Duodenal mucosa (tissue), 2 donors: ENCODE measurements at regions not wholly inside any gene's neighbourhood (a gene's known extent, or its start where the extent isn't known, plus 50 kb on each side); places are given as distances from the start of the nearest gene placed in this dataset.

Experiments used
- H3K27ac ChIP-seq: one replicate; pipeline ENCODE4 v1.7.0; 2013; ENCODE audit warnings: low read depth, low read length
- H3K27me3 ChIP-seq, 2 donors: one replicate each; pipeline ENCODE4 v1.7.0; 2013; ENCODE audit warnings: low read length in 2 of 2, control low read depth in 1 of 2; ENCODE audit not compliant: insufficient read depth in 2 of 2, control insufficient read depth in 1 of 2
- H3K36me3 ChIP-seq, 2 donors: one replicate each; pipeline ENCODE4 v1.7.0; 2013; ENCODE audit warnings: low read length in 2 of 2, control low read depth in 1 of 2; ENCODE audit not compliant: insufficient read depth in 2 of 2, control insufficient read depth in 1 of 2
- H3K4me1 ChIP-seq, 2 donors: one replicate each; pipeline ENCODE4 v1.7.0; 2013; ENCODE audit warnings: low read length in 2 of 2, control low read depth in 1 of 2; ENCODE audit not compliant: insufficient read depth in 2 of 2, control insufficient read depth in 1 of 2
- H3K4me3 ChIP-seq, 2 donors: one replicate each; pipeline ENCODE4 v1.7.0; 2013; ENCODE audit warnings: low read length in 2 of 2, low read depth in 1 of 2
- H3K9ac ChIP-seq, 2 donors: one replicate each; pipeline ENCODE4 v1.7.0; 2013; ENCODE audit warnings: low read length in 2 of 2, low read depth in 1 of 2
- H3K9me3 ChIP-seq, 2 donors: one replicate each; pipeline ENCODE4 v1.7.0; 2013; ENCODE audit warnings: low read length in 2 of 2, control low read depth in 1 of 2; ENCODE audit not compliant: control insufficient read depth in 1 of 2

DNA sequence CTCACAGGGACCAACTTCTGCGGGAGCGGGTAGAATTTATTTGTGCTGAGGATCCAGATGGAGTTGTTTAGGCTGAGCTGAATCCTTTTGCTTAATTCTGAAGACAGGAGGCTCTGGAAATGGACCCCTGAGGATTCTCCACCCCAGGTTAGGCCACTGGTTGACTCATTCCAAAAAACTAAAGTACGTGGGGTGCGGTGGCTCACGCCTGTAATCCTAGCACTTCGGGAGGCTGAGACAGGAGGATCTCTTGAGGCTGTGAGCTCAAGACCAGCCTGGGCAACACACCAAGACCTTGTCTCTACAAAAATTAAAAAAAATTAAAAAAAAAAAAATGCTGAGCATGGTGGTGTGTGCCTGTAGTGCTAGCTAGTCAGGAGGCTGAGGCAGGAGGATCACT is 76.3 kb upstream of the MAP1LC3B2 start:
- Histone ChIP-seq H3K4me3 (no peak overlapping the region), H3K4me1 (peaks cover 0 to 3% of the 10 kb centered on the region in 2 donors), H3K36me3 (no peaks in the 10 kb centered on the region), H3K9ac (no peak overlapping the region), H3K27me3 (no peaks in the 10 kb centered on the region), H3K9me3 (peaks cover 0 to 6% of the 10 kb centered on the region in 2 donors), H3K27ac (no peak overlapping the region)

DNA sequence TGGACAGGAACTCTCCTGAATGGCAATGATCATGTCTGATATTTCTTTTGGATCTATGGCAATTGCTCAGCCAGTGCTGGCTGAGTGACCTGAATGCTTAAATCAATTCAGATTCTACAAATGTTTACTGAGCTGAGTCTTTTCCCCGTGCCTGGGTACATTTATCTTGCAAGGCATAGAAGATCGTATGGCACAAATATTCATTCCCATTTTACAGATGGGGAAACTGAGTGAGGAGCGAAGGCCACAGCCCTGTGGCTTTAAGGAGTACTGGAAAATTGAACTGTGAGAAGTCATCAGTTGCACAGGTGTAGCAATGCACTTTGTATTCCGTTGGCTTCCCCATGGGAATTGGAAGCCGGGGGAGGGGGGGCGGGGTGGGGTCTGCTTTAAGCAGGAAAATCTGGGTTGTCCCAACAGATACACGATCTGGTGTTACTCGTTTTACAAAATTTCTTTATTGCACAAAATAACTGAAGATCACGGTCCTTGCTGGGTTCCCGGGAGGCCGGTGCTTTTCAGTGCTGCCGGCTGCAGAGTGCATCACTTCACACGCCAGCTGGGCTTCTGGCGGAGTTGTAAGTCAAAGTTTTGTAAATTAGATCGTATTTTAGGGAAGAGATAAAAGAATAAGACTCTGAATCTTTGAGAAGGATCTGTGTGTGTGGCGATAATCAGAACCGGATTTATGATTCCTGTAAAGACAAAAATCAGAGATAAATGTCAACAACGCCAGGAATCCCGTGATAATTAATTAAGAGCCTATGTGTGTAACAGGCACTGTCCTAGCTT is 75.0 kb upstream of the MAP1LC3B2 start:
- no peak overlapping the region for H3K27ac ChIP-seq

DNA sequence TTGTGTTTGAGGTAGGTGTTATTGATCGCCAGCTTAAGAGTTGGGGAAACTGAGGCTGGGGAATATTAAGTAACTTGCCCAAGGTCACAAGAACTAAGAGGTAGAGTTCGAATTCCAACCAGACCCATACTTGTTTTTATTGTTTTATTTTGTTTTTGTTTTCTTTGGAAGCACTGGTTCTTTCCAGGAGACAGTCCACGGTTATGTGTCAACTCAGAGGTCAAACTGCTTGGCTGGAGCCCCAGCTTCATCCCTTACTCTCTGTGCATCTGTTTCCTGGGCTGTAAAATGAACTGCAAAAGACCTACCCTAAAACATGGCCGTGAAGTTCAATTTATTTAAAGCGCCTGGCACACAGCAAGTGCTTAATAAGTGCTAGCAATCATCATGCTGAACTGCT is 74.4 kb upstream of the MAP1LC3B2 start:
- no peaks in the 10 kb centered on the region for H3K36me3 ChIP-seq
- peaks cover 0 to 9% of the 10 kb centered on the region in 2 donors for H3K9me3 ChIP-seq
- no peak overlapping the region for H3K4me3 ChIP-seq
- no peak overlapping the region for H3K9ac ChIP-seq
- H3K27ac ChIP-seq, result no peak overlapping the region
- H3K4me1 ChIP-seq, result peaks cover 0 to 3% of the 10 kb centered on the region in 2 donors
- H3K27me3 ChIP-seq, result no peaks in the 10 kb centered on the region

More for the DNA sequence above, 75.0 kb upstream of the MAP1LC3B2 start:
- no peaks in the 10 kb centered on the region for H3K27me3 ChIP-seq
- H3K4me1 ChIP-seq, result peaks cover 0 to 3% of the 10 kb centered on the region in 2 donors
- no peaks in the 10 kb centered on the region for H3K36me3 ChIP-seq
- no peak overlapping the region for H3K4me3 ChIP-seq
- H3K9me3 ChIP-seq, result peaks cover 0 to 9% of the 10 kb centered on the region in 2 donors
- no peak overlapping the region for H3K9ac ChIP-seq

DNA sequence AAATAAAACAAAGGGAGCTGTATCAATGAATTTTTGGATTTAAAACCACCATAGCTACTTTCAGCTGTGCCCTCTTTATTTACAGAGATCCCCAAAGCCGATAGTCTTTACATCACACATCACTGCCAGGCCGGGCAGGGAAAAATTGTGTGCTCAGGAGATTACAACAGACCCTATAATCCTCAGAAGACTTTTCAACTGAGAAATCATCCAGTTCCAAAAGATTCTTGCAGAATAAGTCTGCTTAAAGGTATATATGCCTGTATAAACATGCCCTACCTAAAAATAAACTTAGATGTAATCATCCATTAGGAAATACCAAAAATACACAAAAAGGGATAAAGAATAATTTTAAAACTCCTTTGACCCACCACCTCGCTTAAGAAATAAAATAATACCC is 70.1 kb upstream of the MAP1LC3B2 start:
- H3K27me3 ChIP-seq, result no peaks in the 10 kb centered on the region
- H3K36me3 ChIP-seq, result no peaks in the 10 kb centered on the region
- H3K27ac ChIP-seq, result no peak overlapping the region
- peaks cover 0 to 9% of the 10 kb centered on the region in 2 donors for H3K9me3 ChIP-seq
- peaks cover 0 to 3% of the 10 kb centered on the region in 2 donors for H3K4me1 ChIP-seq
- no peak overlapping the region for H3K9ac ChIP-seq
- no peak overlapping the region for H3K4me3 ChIP-seq

DNA sequence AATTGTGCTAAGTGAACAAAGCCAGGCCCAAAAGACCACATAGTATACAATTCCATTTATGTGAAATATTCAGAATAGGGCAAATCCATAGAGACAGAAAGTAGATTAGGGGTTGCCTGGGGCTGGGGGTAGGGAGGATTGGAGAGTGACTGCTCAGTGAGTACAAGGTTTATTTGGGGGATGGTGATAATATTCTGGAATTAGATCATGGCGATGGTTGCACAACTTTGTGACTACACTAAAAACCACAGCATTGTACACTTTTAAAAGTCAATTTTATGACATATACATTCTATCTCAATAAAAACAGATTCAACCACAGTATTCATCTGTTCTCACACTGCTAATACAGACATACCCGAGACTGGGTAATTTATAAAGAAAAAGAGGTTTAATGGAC is 68.7 kb upstream of the MAP1LC3B2 start:
- H3K27ac ChIP-seq, result no peak overlapping the region
- no peak overlapping the region for H3K4me3 ChIP-seq
- peaks cover 0 to 9% of the 10 kb centered on the region in 2 donors for H3K9me3 ChIP-seq
- H3K27me3 ChIP-seq, result no peaks in the 10 kb centered on the region
- H3K9ac ChIP-seq, result no peak overlapping the region
- H3K4me1 ChIP-seq, result no peaks in the 10 kb centered on the region
- H3K36me3 ChIP-seq, result no peaks in the 10 kb centered on the region

DNA sequence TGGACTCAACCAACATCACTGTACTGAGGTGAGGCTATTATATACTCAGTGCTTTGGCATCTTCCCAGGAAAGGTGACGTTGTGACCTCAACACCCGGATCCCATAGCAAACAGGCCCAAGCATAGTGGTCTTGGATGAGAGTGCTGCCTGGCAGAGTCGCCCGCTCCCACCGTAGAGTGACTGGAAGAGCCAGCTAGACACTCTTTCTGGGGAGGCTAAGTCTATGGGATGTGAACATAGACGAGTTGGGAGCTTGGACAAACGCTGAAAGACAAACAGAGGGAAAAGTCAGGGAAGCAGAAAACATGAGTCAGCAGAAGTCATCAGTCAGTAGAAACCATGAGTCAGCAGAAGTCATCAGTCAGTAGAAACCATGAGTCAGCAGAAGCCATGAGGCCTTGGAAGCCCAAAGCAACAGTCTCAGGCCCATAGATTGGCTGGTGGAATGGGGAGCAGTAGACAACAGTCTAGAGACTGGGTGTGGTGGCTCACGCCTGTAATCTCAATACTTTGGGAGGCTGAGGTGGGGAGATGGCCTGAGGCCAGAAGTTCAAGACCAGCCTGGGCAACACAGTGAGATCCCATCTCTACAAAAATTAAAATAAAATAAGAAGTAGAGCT is 66.4 kb upstream of the MAP1LC3B2 start:
- Histone ChIP-seq H3K4me1 (no peaks in the 10 kb centered on the region), H3K4me3 (no peak overlapping the region), H3K27me3 (no peaks in the 10 kb centered on the region), H3K9ac (no peak overlapping the region), H3K9me3 (peaks cover 0 to 7% of the 10 kb centered on the region in 2 donors), H3K36me3 (no peaks in the 10 kb centered on the region), H3K27ac (no peak overlapping the region)

DNA sequence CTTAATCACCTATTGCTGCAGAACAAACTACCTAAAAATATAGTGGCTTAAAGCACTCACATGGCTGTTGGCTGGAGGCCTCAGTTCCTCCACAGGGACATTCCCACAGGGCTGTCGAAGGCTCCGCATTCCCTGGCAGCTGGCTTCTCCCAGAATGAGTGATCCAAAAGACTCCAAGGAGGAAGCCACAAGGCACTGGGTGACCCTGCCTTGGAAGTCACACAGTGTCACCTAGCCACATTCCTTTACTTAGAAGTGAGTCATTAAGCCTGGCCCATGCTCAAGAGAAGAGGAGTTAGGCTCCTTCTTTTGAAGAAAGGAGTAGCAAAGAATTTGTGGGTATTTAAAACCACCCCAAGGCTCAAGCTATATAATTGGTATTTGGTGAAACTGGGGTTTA is 63.9 kb upstream of the MAP1LC3B2 start:
- H3K27ac ChIP-seq, result no peak overlapping the region
- H3K27me3 ChIP-seq, result no peaks in the 10 kb centered on the region
- no peaks in the 10 kb centered on the region for H3K36me3 ChIP-seq
- no peak overlapping the region for H3K9ac ChIP-seq
- H3K9me3 ChIP-seq, result no peaks in the 10 kb centered on the region
- no peak overlapping the region for H3K4me3 ChIP-seq
- no peaks in the 10 kb centered on the region for H3K4me1 ChIP-seq

DNA sequence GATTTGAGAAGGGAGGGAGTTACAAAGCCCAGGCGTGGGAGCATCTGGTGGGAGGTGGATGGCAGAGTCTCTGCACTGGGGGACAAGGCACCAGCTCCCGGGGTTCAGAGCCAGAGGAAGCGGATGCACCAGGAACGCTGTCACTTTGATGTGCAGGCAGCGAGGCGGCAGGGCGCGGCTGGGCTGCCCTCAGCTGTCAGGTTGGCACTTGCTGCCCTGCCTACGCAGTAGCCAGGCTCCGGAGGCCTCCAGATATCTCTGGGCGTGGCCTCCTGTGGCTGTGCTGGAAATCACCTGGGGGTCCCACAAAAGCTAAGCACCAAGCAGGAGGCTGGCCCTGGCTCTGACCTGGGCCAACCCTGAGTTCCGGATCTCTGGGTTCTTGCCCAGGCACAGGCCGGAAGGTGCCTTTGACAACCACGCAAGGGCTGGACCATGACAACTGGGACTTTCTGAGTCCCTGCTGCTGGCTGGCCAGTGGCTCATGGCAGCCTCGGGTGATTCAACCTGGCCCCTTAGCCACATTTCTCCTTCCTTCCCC is 62.1 kb upstream of the MAP1LC3B2 start:
- Histone ChIP-seq H3K4me3 (no peak overlapping the region), H3K9me3 (no peaks in the 10 kb centered on the region), H3K27me3 (no peaks in the 10 kb centered on the region), H3K9ac (no peak overlapping the region), H3K36me3 (no peaks in the 10 kb centered on the region), H3K4me1 (no peaks in the 10 kb centered on the region), H3K27ac (no peak overlapping the region)

DNA sequence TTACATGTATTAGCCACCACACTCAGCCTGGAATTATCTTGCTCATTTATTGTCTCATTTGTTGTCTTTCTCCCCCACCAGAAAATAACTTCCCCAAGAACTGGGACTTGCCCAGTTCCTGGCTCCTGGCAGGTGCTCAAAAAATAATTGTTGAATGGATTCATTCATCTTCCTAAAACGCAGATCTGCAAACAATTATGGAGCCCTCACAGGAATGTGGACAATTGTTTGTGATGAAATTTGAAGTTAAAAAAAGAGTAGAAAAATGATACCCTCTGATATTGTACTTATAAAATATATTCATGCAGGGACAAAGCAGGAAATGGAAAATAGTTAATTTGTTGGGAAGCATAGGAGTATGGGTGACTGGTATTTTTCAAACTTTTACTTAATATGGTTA is 60.7 kb upstream of the MAP1LC3B2 start:
- H3K4me1 ChIP-seq, result no peaks in the 10 kb centered on the region
- H3K9me3 ChIP-seq, result no peaks in the 10 kb centered on the region
- H3K27ac ChIP-seq, result no peak overlapping the region
- no peak overlapping the region for H3K9ac ChIP-seq
- H3K27me3 ChIP-seq, result no peaks in the 10 kb centered on the region
- H3K4me3 ChIP-seq, result no peak overlapping the region
- no peaks in the 10 kb centered on the region for H3K36me3 ChIP-seq

DNA sequence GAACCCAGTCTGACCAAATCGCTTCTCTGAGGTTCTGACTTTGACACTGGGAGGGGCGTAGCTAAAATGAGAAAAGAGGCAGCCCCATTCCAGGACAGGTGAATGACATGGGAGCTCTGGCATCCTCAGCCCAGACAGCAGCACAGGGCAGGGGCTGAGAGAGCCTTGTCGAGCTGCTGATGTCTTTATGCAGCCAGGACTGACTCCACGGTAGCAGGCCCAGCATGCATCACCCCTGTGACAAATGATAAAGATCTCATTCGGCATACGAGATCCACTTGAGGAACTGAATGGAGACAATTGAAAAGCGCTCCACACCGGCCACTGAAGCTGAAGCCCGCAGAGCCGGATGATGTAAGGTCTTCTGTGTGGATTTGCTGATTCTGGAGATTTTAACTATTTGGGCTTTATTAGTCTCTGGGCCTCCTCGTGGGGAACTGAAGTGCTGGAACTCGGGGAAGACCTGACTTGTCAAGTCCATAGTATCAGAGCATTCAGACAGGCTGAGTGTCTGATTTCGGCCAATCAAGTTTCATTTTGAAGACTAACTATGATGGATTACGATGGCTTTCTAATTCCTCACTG is 56.9 kb upstream of the MAP1LC3B2 start:
- no peaks in the 10 kb centered on the region for H3K4me1 ChIP-seq
- H3K4me3 ChIP-seq, result no peak overlapping the region
- H3K9me3 ChIP-seq, result no peaks in the 10 kb centered on the region
- H3K27ac ChIP-seq, result no peak overlapping the region
- no peak overlapping the region for H3K9ac ChIP-seq
- no peaks in the 10 kb centered on the region for H3K36me3 ChIP-seq
- H3K27me3 ChIP-seq, result peaks cover 0 to 5% of the 10 kb centered on the region in 2 donors
